Aorta (tissue), 5 donors: ENCODE measurements at regions not wholly inside any gene's neighbourhood (a gene's known extent, or its start where the extent isn't known, plus 50 kb on each side); places are given as distances from the start of the nearest gene placed in this dataset.

Source experiments
- ATAC-seq: fragments of 200-7000 bp; cut with Tn5 transposase; one replicate; pipeline ENCODE4 v1.9.1; 2022; ENCODE audit warnings: moderate library complexity; ENCODE audit not compliant: low FRiP score
- DNase-seq, 2 donors: peaks; one replicate each; pipeline ENCODE4 v3.0.0-alpha.2; 2020
- H3K27ac ChIP-seq, 2 donors: one replicate each; pipeline ENCODE4 v1.5.1; 2013; ENCODE audit warnings: low read length in 2 of 2, mild to moderate bottlenecking in 2 of 2, moderate library complexity in 2 of 2, control low read depth in 1 of 2, inconsistent platforms in 1 of 2, low read depth in 1 of 2
- H3K27me3 ChIP-seq, 2 donors: one replicate each; pipeline ENCODE4 v1.6.1; 2013; ENCODE audit warnings: control low read depth in 1 of 2, low read length in 1 of 2, mild to moderate bottlenecking in 1 of 2, moderate library complexity in 1 of 2; ENCODE audit not compliant: insufficient read depth in 2 of 2, control insufficient read depth in 1 of 2
- H3K36me3 ChIP-seq, 2 donors: one replicate each; pipeline ENCODE4 v1.6.1; 2013; ENCODE audit warnings: control low read depth in 1 of 2, low read length in 1 of 2, mild to moderate bottlenecking in 1 of 2; ENCODE audit not compliant: insufficient read depth in 2 of 2, control insufficient read depth in 1 of 2
- H3K4me1 ChIP-seq, 2 donors: one replicate each; pipeline ENCODE4 v1.6.1; 2013; ENCODE audit warnings: low read length in 2 of 2, control low read depth in 1 of 2, mild to moderate bottlenecking in 1 of 2, moderate library complexity in 1 of 2; ENCODE audit not compliant: insufficient read depth in 2 of 2, control insufficient read depth in 1 of 2
- H3K4me3 ChIP-seq, 2 donors: one replicate each; pipeline ENCODE4 v1.5.1; 2013; ENCODE audit warnings: low read length in 2 of 2, control low read depth in 1 of 2, mild to moderate bottlenecking in 1 of 2
- H3K9me3 ChIP-seq: one replicate; pipeline ENCODE4 v1.6.1; 2013; ENCODE audit warnings: mild to moderate bottlenecking, low read length; ENCODE audit not compliant: control insufficient read depth
- WGBS, 2 donors: extraction: QIAGEN DNeasy Blood & Tissue Kit; methylation state at CpG; one replicate each; pipeline ENCODE4 v1.1.7; 2013; 5-methylcytosine and 5-hydroxymethylcytosine counted together
- intact Hi-C, 2 donors: fragments of 100-400 bp; cut with DNase I; formaldehyde crosslinking; loops; one replicate each; pipeline versions ENCODE4 v1.14.2 to v1.15.0; 2022
- donor health status: healthy with polysubstance abuse.
- donor health status: Bipolar disorder and iron deficiency.
- donor health status: DM: no; HTN: no; CAD: no.
- donor health status: DM: no; HTN: no; CAD: no.
- donor health status: DM: yes; HTN: yes; CAD: no.

GRCh38 chr3:87069971-87070370 is 79.0 kb upstream of the VGLL3 start:
- no peaks in the 10 kb centered on the region for H3K4me1 ChIP-seq
- intact Hi-C loops = no loop called here

GRCh38 chr3:87069021-87069420 is 78.1 kb upstream of the VGLL3 start:
- H3K36me3 ChIP-seq = no peaks in the 10 kb centered on the region
- no peaks in the 10 kb centered on the region for H3K27me3 ChIP-seq
- H3K4me1 ChIP-seq = no peaks in the 10 kb centered on the region
- 85 to 86% methylated on average over 5 of the region's 5 CpGs for WGBS, 2 donors
- DNase-seq = no peak
- no peak overlapping the region for H3K27ac ChIP-seq
- no peaks in the 10 kb centered on the region for H3K9me3 ChIP-seq
- no peak for ATAC-seq
- no peak overlapping the region for H3K4me3 ChIP-seq
- intact Hi-C loops = no loop called here

More at GRCh38 chr3:87069971-87070370, 79.0 kb upstream of the VGLL3 start:
- no peak overlapping the region for H3K4me3 ChIP-seq
- H3K9me3 ChIP-seq = no peaks in the 10 kb centered on the region
- no peak overlapping the region for H3K27ac ChIP-seq
- H3K36me3 ChIP-seq = no peaks in the 10 kb centered on the region
- 68 to 70% methylated on average over 6 of the region's 6 CpGs for WGBS, 2 donors
- ATAC-seq (no peak), DNase-seq (no peak)
- no peaks in the 10 kb centered on the region for H3K27me3 ChIP-seq

GRCh38 chr3:87062685-87063084 is 71.7 kb upstream of the VGLL3 start:
- H3K27me3 ChIP-seq = no peaks in the 10 kb centered on the region
- no peaks in the 10 kb centered on the region for H3K9me3 ChIP-seq
- intact Hi-C loops = no loop called here
- WGBS, 2 donors = 90 to 93% methylated on average over 3 of the region's 3 CpGs
- no peaks in the 10 kb centered on the region for H3K36me3 ChIP-seq
- ATAC-seq (no peak), DNase-seq (no peak)
- H3K4me3 ChIP-seq = no peak overlapping the region
- no peaks in the 10 kb centered on the region for H3K4me1 ChIP-seq
- no peak overlapping the region for H3K27ac ChIP-seq

GRCh38 chr3:87057474-87057873 is 66.5 kb upstream of the VGLL3 start:
- no peak overlapping the region for H3K4me3 ChIP-seq
- intact Hi-C loops = no loop called here
- H3K27ac ChIP-seq = no peak overlapping the region
- no peaks in the 10 kb centered on the region for H3K27me3 ChIP-seq
- no peaks in the 10 kb centered on the region for H3K36me3 ChIP-seq
- DNase-seq (no peak), ATAC-seq (no peak)
- 78 to 90% methylated on average over 1 of the region's 1 CpG for WGBS, 2 donors
- H3K4me1 ChIP-seq = no peaks in the 10 kb centered on the region
- peaks cover 2% of the 10 kb centered on the region for H3K9me3 ChIP-seq

- peaks cover 2% of the 10 kb centered on the region for H3K9me3 ChIP-seq
- no peak for DNase-seq
- no peak for ATAC-seq
Measured at GRCh38 chr3:87053553-87053952, 62.6 kb upstream of the VGLL3 start.

GRCh38 chr3:87052499-87053260 is 61.7 kb upstream of the VGLL3 start:
- DNase-seq (peak in 1 of 2 donors; percentile 70), ATAC-seq (no peak)
- H3K36me3 ChIP-seq = no peaks in the 10 kb centered on the region
- no peak overlapping the region for H3K4me3 ChIP-seq
- H3K27ac ChIP-seq = no peak overlapping the region
- intact Hi-C loops = no loop called here
- peaks cover 2% of the 10 kb centered on the region for H3K9me3 ChIP-seq
- H3K27me3 ChIP-seq = no peaks in the 10 kb centered on the region
- H3K4me1 ChIP-seq = no peaks in the 10 kb centered on the region
- WGBS, 2 donors = 54 to 65% methylated on average over 34 to 37 of the region's 37 CpGs

More at GRCh38 chr3:87053553-87053952, 62.6 kb upstream of the VGLL3 start:
- Histone ChIP-seq H3K4me1 (no peaks in the 10 kb centered on the region), H3K4me3 (no peak overlapping the region), H3K27ac (no peak overlapping the region), H3K27me3 (no peaks in the 10 kb centered on the region), H3K36me3 (no peaks in the 10 kb centered on the region)
- intact Hi-C loops = no loop called here

- no peaks in the 10 kb centered on the region for H3K27me3 ChIP-seq
- intact Hi-C loops = no loop called here
- no peak for DNase-seq
- no peaks in the 10 kb centered on the region for H3K9me3 ChIP-seq
- WGBS, 2 donors = 73 to 77% methylated on average over 2 of the region's 2 CpGs
- no peak overlapping the region for H3K27ac ChIP-seq
- no peaks in the 10 kb centered on the region for H3K36me3 ChIP-seq
- no peak for ATAC-seq
- H3K4me1 ChIP-seq = no peaks in the 10 kb centered on the region
- H3K4me3 ChIP-seq = no peak overlapping the region
Measured at GRCh38 chr3:87047852-87048251, 56.9 kb upstream of the VGLL3 start.

GRCh38 chr3:87046241-87046640 is 55.3 kb upstream of the VGLL3 start:
- Histone ChIP-seq H3K4me1 (no peaks in the 10 kb centered on the region), H3K9me3 (no peaks in the 10 kb centered on the region), H3K36me3 (no peaks in the 10 kb centered on the region), H3K4me3 (no peak overlapping the region), H3K27me3 (no peaks in the 10 kb centered on the region), H3K27ac (no peak overlapping the region)
- DNase-seq = no peak
- intact Hi-C loops = no loop called here
- 62 to 63% methylated on average over 4 of the region's 4 CpGs for WGBS, 2 donors
- ATAC-seq = no peak

- intact Hi-C loops = no loop called here
- DNase-seq (no peak), ATAC-seq (no peak)
- Histone ChIP-seq H3K36me3 (no peaks in the 10 kb centered on the region), H3K27me3 (no peaks in the 10 kb centered on the region), H3K9me3 (no peaks in the 10 kb centered on the region), H3K27ac (no peak overlapping the region), H3K4me3 (no peak overlapping the region), H3K4me1 (no peaks in the 10 kb centered on the region)
- 86% methylated on average over 1 of the region's 1 CpG for WGBS, 2 donors
Measured at GRCh38 chr3:87045473-87045872, 54.5 kb upstream of the VGLL3 start.
